H1 (cell line): ENCODE measurements at regions not wholly inside any gene's neighbourhood (a gene's known extent, or its start where the extent isn't known, plus 50 kb on each side); places are given as distances from the start of the nearest gene placed in this dataset.

Source experiments
- CTCF ChIA-PET: fragments of 300-600 bp; sonication (Branson Sonifier 250); formaldehyde crosslinking; loops from one replicate; lab custom pipeline; 2021; ENCODE audit not compliant: partially characterized antibody; lab: Charles Lee
- POLR2A ChIA-PET: fragments of 300-600 bp; sonication (Branson Sonifier 250); formaldehyde crosslinking; loops from one replicate; lab custom pipeline; 2021; ENCODE audit warnings: inconsistent platforms; ENCODE audit not compliant: partially characterized antibody; lab: Charles Lee
- DNase-seq, 2 experiments: peaks; one replicate each; pipeline versions ENCODE4 v3.0.0 to v3.0.0-alpha.2; 2010 to 2022; ENCODE audit warnings: low spot score in 2 of 2, low read depth in 1 of 2, mixed read lengths in 1 of 2
- FAIRE-seq: peaks from 2 replicates; lab custom pipeline; 2011; peaks lifted over from hg19 to GRCh38; lab: Jason Lieb, UNC
- H2AFZ ChIP-seq: 2 replicates; pipeline ENCODE4 v1.8.1; 2012; ENCODE audit warnings: low read length, inconsistent platforms
- H2AK5ac ChIP-seq: 2 replicates; pipeline ENCODE4 v1.6.1; 2013; ENCODE audit warnings: low read depth, low read length
- H2BK120ac ChIP-seq: replicated peaks from 2 replicates; pipeline ENCODE3; 2013; ENCODE audit warnings: low read depth, low read length, inconsistent platforms
- H2BK12ac ChIP-seq: 2 replicates; pipeline ENCODE4 v1.6.1; 2013; ENCODE audit warnings: low read depth, low read length
- H2BK15ac ChIP-seq: 2 replicates; pipeline ENCODE4 v1.6.1; 2013; ENCODE audit warnings: low read length
- H2BK20ac ChIP-seq: 2 replicates; pipeline ENCODE4 v1.6.1; 2013; ENCODE audit warnings: low read length
- H2BK5ac ChIP-seq: 2 replicates; pipeline ENCODE4 v1.6.1; 2013; ENCODE audit warnings: low read depth, low read length
- H3K14ac ChIP-seq: 2 replicates; pipeline ENCODE4 v1.6.1; 2013; ENCODE audit warnings: inconsistent platforms; ENCODE audit not compliant: insufficient read length
- H3K18ac ChIP-seq: 2 replicates; pipeline ENCODE4 v1.6.1; 2013; ENCODE audit warnings: low read length; ENCODE audit errors: extremely low read depth
- H3K23ac ChIP-seq: 2 replicates; pipeline ENCODE4 v1.6.1; 2013; ENCODE audit warnings: inconsistent platforms; ENCODE audit not compliant: insufficient read length
- H3K23me2 ChIP-seq: 2 replicates; pipeline ENCODE4 v1.6.1; 2013; ENCODE audit warnings: low read depth, low read length
- H3K27ac ChIP-seq: 2 replicates; pipeline ENCODE4 v1.6.1; 2011; ENCODE audit warnings: low read depth, low read length, inconsistent platforms
- H3K27me3 ChIP-seq, 4 experiments: replicated peaks in 1 of 4; 1 replicate in 1 of 4; 2 replicates in 3 of 4; pipeline versions ENCODE4 v1.6.1 to v1.8.1; 2011 to 2013; ENCODE audit warnings: low read length in 3 of 4, mild to moderate bottlenecking in 3 of 4, inconsistent platforms in 2 of 4, mixed read lengths in 2 of 4, moderate library complexity in 1 of 4; ENCODE audit not compliant: control insufficient read depth in 3 of 4, insufficient read depth in 3 of 4; ENCODE audit errors: extremely low read depth in 1 of 4
- H3K36me3 ChIP-seq, 4 experiments: 2 replicates each; pipeline versions ENCODE4 v1.6.1 to v1.8.1; 2011 to 2013; ENCODE audit warnings: mild to moderate bottlenecking in 4 of 4, low read length in 3 of 4, moderate library complexity in 2 of 4, control low read depth in 1 of 4, inconsistent platforms in 1 of 4; ENCODE audit not compliant: insufficient read depth in 4 of 4, control insufficient read depth in 2 of 4
- H3K4ac ChIP-seq: replicated peaks from 2 replicates; pipeline ENCODE3; 2013; ENCODE audit warnings: low read length, low read depth, mixed read lengths, inconsistent platforms; ENCODE audit not compliant: insufficient read length
- H3K4me1 ChIP-seq, 4 experiments: replicated peaks in 1 of 4; 1 replicate in 1 of 4; 2 replicates in 3 of 4; pipeline versions ENCODE4 v1.6.1 to v1.8.1; 2011 to 2013; ENCODE audit warnings: low read length in 3 of 4, inconsistent platforms in 2 of 4, mixed read lengths in 1 of 4; ENCODE audit not compliant: insufficient read depth in 4 of 4, control insufficient read depth in 3 of 4
- H3K4me2 ChIP-seq, 2 experiments: 2 replicates each; pipeline versions ENCODE4 v1.6.1 to v1.8.1; 2011 to 2013; ENCODE audit warnings: low read depth in 2 of 2, low read length in 2 of 2, control low read depth in 1 of 2, inconsistent platforms in 1 of 2, mild to moderate bottlenecking in 1 of 2; ENCODE audit not compliant: insufficient read depth in 1 of 2
- H3K4me3 ChIP-seq, 4 experiments: fragments of 200-600, 300-600 bp in 1 of 4; sonication (generic), shearing (Covaris generic), sonication (Bioruptor Twin) in 1 of 4; 2 replicates each; pipeline versions ENCODE4 v1.5.1 to v1.8.1; 2011 to 2016; ENCODE audit warnings: low read length in 4 of 4, low read depth in 3 of 4, control low read depth in 2 of 4, inconsistent platforms in 2 of 4, mild to moderate bottlenecking in 2 of 4, mixed read lengths in 1 of 4, moderate library complexity in 1 of 4; ENCODE audit not compliant: insufficient read depth in 2 of 4; ENCODE audit errors: extremely low read depth in 1 of 4
- H3K56ac ChIP-seq: replicated peaks from 2 replicates; pipeline ENCODE3; 2013; ENCODE audit warnings: low read depth, mild to moderate bottlenecking, mixed read lengths, low read length, inconsistent platforms; ENCODE audit not compliant: insufficient read length
- H3K79me1 ChIP-seq: 2 replicates; pipeline ENCODE4 v1.6.1; 2013; ENCODE audit warnings: low read depth, low read length, control low read depth
- H3K79me2 ChIP-seq, 2 experiments: 2 replicates each; pipeline versions ENCODE4 v1.6.1 to v1.8.1; 2012 to 2013; ENCODE audit warnings: low read length in 2 of 2, mild to moderate bottlenecking in 2 of 2, inconsistent platforms in 1 of 2; ENCODE audit not compliant: insufficient read depth in 2 of 2, control insufficient read depth in 1 of 2
- H3K9ac ChIP-seq, 4 experiments: replicated peaks in 1 of 4; 1 replicate in 1 of 4; 2 replicates in 3 of 4; pipeline versions ENCODE4 v1.6.1 to v1.8.1; 2011 to 2013; ENCODE audit warnings: low read depth in 3 of 4, low read length in 3 of 4, control low read depth in 2 of 4, mild to moderate bottlenecking in 2 of 4, moderate library complexity in 2 of 4, inconsistent platforms in 1 of 4; ENCODE audit errors: extremely low read depth in 1 of 4
- H3K9me3 ChIP-seq, 2 experiments: 2 replicates each; pipeline versions ENCODE4 v1.6.1 to v1.8.1; 2012 to 2013; ENCODE audit warnings: mild to moderate bottlenecking in 2 of 2, moderate library complexity in 2 of 2, control low read depth in 1 of 2, inconsistent platforms in 1 of 2, low read depth in 1 of 2, low read length in 1 of 2, mixed read lengths in 1 of 2; ENCODE audit not compliant: insufficient read depth in 2 of 2
- H4K20me1 ChIP-seq, 2 experiments: replicated peaks in 1 of 2; 2 replicates each; pipeline versions ENCODE3 to v1.8.1; 2011 to 2013; ENCODE audit warnings: inconsistent platforms in 2 of 2, low read length in 2 of 2, mild to moderate bottlenecking in 1 of 2; ENCODE audit not compliant: insufficient read depth in 2 of 2, control insufficient read depth in 1 of 2
- H4K5ac ChIP-seq: 2 replicates; pipeline ENCODE4 v1.6.1; 2013; ENCODE audit warnings: low read length, low read depth, mixed read lengths, inconsistent platforms; ENCODE audit not compliant: insufficient read length
- H4K8ac ChIP-seq: 2 replicates; pipeline ENCODE4 v1.8.0; 2013; ENCODE audit warnings: mild to moderate bottlenecking, moderate library complexity, low read length, inconsistent platforms; ENCODE audit not compliant: insufficient read depth; ENCODE audit errors: extremely low read depth
- H4K91ac ChIP-seq: replicated peaks from 2 replicates; pipeline ENCODE3; 2013; ENCODE audit warnings: low read length, mixed read lengths, inconsistent platforms; ENCODE audit not compliant: insufficient read length
- BRCA1 ChIP-seq: IDR thresholded peaks from 2 replicates; pipeline ENCODE4 v1.6.1; 2012; ENCODE audit warnings: low read depth, low read length, improper control_type of control experiment
- CBX8 ChIP-seq: fragments of 300-800, 300-1000 bp; sonication (generic); IDR thresholded peaks from 2 replicates; pipeline ENCODE4 v1.7.1; 2016; ENCODE audit warnings: low read depth, low read length, borderline replicate concordance
- E2F6 ChIP-seq: IDR thresholded peaks from 2 replicates; pipeline ENCODE4 v1.6.1; 2012; ENCODE audit warnings: inconsistent platforms
- EZH2 ChIP-seq: fragments of 200-600 bp; sonication (generic); IDR thresholded peaks from 2 replicates; pipeline ENCODE4 v1.7.1; 2012; ENCODE audit warnings: low read depth, mild to moderate bottlenecking, moderate library complexity, low read length, inconsistent platforms; ENCODE audit not compliant: severe bottlenecking
- FOSL1 ChIP-seq: IDR thresholded peaks from 2 replicates; pipeline ENCODE4 v1.6.1; 2011; ENCODE audit warnings: mild to moderate bottlenecking, low read depth, low read length, moderate library complexity; ENCODE audit not compliant: insufficient read depth
- GABPA ChIP-seq: IDR thresholded peaks from 2 replicates; pipeline ENCODE4 v1.6.1; 2011; ENCODE audit warnings: mild to moderate bottlenecking, low read length, moderate library complexity, borderline replicate concordance; ENCODE audit not compliant: insufficient read depth
- KDM4A ChIP-seq: IDR thresholded peaks from one replicate; pipeline ENCODE4 v1.7.1; 2012; ENCODE audit warnings: low read depth, mild to moderate bottlenecking, moderate library complexity, low read length, inconsistent platforms; ENCODE audit not compliant: severe bottlenecking
- NRF1 ChIP-seq: IDR thresholded peaks from 2 replicates; pipeline ENCODE4 v1.6.1; 2011; ENCODE audit warnings: mild to moderate bottlenecking, low read depth, low read length, improper control_type of control experiment
- SIN3A ChIP-seq, 2 experiments: IDR thresholded peaks in 1 of 2; conservative IDR thresholded peaks in 1 of 2; 2 replicates each; pipeline ENCODE4 v1.6.1; 2011 to 2012; ENCODE audit warnings: low read length in 2 of 2, improper control_type of control experiment in 1 of 2, low read depth in 1 of 2, mild to moderate bottlenecking in 1 of 2
- TAF7 ChIP-seq: optimal IDR thresholded peaks from 2 replicates; pipeline ENCODE3; 2011; ENCODE audit warnings: low read depth, mild to moderate bottlenecking, inconsistent platforms, low read length, moderate library complexity, borderline replicate concordance

- POLR2A ChIA-PET = no interaction called here
- no peak for FAIRE-seq
Measured at GRCh38 chrX:56000729-56001128, 231.4 kb upstream of the KLF8 start.

More at GRCh38 chrX:56000729-56001128, 231.4 kb upstream of the KLF8 start:
- TF ChIP-seq BRCA1 (no peak), CBX8 (no peak), FOSL1 (no peak), NRF1 (no peak), E2F6 (no peak), EZH2 (no peak), SIN3A (conservative IDR thresholded peaks at IDR 0.05 in 1 of 2, IDR thresholded peaks at IDR 0.05 in 1 of 2; ENCODE audit: low read depth in 1 of 2, low read length in 2 of 2) (no peak), KDM4A (no peak), GABPA (no peak), TAF7 (no peak)
- Histone ChIP-seq H2BK120ac (no peak overlapping the region), H2AK5ac (no peak overlapping the region), H4K20me1 (no peaks in the 10 kb centered on the region), H2BK15ac (no peak overlapping the region), H3K27ac (no peak overlapping the region), H3K23me2 (no peaks in the 10 kb centered on the region), H3K14ac (no peak overlapping the region), H2BK12ac (no peak overlapping the region), H3K4me3 (no peak overlapping the region), H3K4ac (no peak overlapping the region), H3K79me2 (no peaks in the 10 kb centered on the region), H3K79me1 (no peaks in the 10 kb centered on the region), H2AFZ (no peak overlapping the region), H2BK20ac (no peak overlapping the region), H4K8ac (no peak overlapping the region), H3K4me2 (no peak overlapping the region), H3K9me3 (no peaks in the 10 kb centered on the region), H3K56ac (no peak overlapping the region), H3K23ac (no peak overlapping the region), H3K18ac (no peak overlapping the region), H2BK5ac (no peak overlapping the region), H4K91ac (no peak overlapping the region), H3K36me3 (no peaks in the 10 kb centered on the region), H4K5ac (no peak overlapping the region), H3K9ac (no peak overlapping the region), H3K27me3 (no peaks in the 10 kb centered on the region), H3K4me1 (no peaks in the 10 kb centered on the region)
- no peak for DNase-seq
- CTCF ChIA-PET = no interaction called here
